NCI-H1436 treated with DMSO at 0.1 percent for 48 hours (cell line): ENCODE measurements at regions not wholly inside any gene's neighbourhood (a gene's known extent, or its start where the extent isn't known, plus 50 kb on each side); places are given as distances from the start of the nearest gene placed in this dataset.

ENCODE experiments used
- DNase-seq: peaks from one replicate; lab custom pipeline; 2025; lab: John Stamatoyannopoulos, UW

DNA sequence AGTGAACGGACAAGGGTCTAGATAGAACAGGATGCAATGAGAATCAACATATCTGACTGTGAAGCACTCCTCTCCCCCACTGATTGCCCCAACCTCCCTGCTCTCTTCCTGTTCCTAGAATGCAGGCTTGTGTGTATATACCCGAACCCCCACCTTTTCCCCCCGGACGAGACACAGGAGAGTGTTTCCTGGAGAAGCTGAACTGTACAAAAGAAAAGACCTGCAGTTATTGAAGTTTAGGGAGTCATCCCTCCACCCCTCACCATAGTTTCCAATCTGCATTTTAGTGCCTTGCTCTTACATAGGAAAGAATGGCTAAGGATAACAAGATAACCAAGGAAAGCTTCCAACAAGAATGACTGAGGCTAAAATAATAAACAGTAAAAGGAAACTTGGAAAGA lies 55.5 kb upstream of the PDE10A start:
- DNase-seq: no peak

DNA sequence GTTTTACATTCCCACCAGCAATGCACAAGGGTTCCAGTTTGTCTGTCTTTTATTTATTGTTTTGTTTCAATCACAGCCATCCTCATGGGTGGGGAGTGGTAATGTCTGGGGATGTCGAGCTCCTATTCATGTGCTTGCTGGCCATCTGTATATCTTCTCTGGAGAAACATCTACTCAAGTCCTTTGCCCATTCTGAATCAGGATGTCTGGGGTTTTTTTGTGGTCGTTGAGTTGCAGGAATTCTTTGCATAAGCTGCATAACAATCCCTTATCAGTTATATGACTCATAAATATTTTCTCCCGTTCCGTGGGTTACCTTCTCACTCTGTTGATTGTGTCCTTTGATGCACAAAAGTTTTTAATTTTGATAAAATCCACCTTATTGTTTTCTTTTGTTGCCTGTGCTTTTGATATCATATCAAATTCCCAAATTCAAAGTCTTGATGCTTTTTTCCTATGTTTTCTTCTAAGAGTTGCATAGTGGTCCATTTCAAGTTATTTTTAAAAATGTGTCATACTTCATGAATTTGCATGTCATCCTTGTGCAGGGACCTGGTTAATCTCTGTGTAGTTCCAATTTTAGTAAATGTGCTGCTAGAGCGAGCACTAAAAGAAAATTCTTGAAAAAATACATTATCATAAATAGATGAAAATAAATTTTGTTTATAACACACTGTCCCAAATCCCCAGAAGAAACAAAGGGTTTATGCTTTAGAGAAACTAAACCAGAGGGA lies 54.9 kb upstream of the PDE10A start:
- no peak for DNase-seq

GRCh38 chr6:165716886-165717285 lies 53.8 kb upstream of the PDE10A start:
- DNase-seq: no peak

DNA sequence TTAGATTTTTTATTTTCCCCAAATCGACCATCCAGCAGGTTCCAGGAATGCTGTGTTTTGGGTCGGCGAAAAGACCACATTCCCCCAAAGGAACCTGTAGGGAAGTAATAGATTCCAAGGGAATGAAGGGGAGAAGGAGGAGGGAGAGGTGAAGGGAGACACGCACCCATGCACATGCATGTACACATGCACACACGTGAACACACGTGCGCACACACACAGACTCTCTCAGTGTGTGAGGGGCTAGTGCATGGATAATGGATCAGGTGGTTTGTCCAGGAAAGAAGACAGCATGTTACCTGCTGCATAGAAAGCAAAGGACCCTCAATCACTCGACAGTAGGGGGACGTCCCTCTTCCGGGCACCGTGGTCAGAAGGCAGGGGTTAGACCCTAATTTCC lies 52.4 kb upstream of the PDE10A start:
- no peak for DNase-seq

GRCh38 chr6:165714907-165715306 lies 51.9 kb upstream of the PDE10A start:
- no peak for DNase-seq

DNA sequence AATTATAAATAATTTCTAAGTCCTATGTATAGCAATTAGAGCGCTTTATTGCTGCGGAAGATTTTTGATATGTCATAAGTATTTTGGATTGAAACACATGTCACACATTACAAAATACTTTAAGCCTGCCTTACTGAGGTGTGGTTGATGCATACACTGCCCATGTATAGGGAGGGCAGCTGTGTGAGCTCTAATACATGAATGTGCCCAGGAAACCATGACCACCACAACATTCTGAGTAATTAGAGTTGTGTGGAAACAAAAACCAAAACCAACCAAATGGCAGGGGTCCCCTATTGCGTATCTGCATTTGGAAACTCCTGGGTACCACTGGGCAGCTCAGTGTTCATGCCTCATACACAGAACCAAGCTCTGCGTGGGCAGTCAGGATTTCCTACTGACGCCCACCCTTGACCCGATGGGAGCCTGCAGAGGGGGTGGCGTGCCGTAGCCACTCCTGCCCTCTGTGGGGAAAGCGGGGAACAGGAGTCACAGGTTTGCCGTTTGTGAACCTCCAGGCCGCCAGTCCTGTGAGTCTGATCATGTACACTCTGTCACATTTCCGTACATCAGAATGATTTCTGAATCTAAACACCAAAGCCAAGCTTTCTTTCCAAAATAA lies 50.9 kb upstream of the PDE10A start:
- no peak for DNase-seq
